ENCODE measurements at regions not wholly inside any gene's neighbourhood (a gene's known extent, or its start where the extent isn't known, plus 50 kb on each side); places are given as distances from the start of the nearest gene placed in this dataset.

GRCh38 chr1:14143777-14144176 lies 443.8 kb downstream of the PRDM2 start:
- TF ChIP-seq CTCF (IDR thresholded peaks at IDR 0.05; ENCODE audit: poor library complexity), result no peak
- no peak for TF ChIP-seq EZH2 (IDR thresholded peaks at IDR 0.05; ENCODE audit: borderline replicate concordance)
- no peak for TF ChIP-seq EZH2phosphoT487 (IDR thresholded peaks at IDR 0.05; ENCODE audit: low read depth, severe bottlenecking, unreplicated experiment)

All from hepatocyte (in vitro differentiated cells).